Subcutaneous abdominal adipose tissue (tissue), 5 donors: ENCODE measurements at regions not wholly inside any gene's neighbourhood (a gene's known extent, or its start where the extent isn't known, plus 50 kb on each side); places are given as distances from the start of the nearest gene placed in this dataset.

Experiments
- H3K27ac ChIP-seq: one replicate; pipeline ENCODE4 v1.7.0; 2013; ENCODE audit warnings: low read depth, mild to moderate bottlenecking, inconsistent platforms, low read length, moderate library complexity
- H3K27me3 ChIP-seq, 5 donors: one replicate each; pipeline ENCODE4 v1.7.0; 2013; ENCODE audit warnings: low read length in 5 of 5, inconsistent platforms in 1 of 5; ENCODE audit not compliant: control insufficient read depth in 5 of 5, insufficient read depth in 4 of 5
- H3K36me3 ChIP-seq, 5 donors: one replicate each; pipeline ENCODE4 v1.7.0; 2013; ENCODE audit warnings: low read length in 5 of 5; ENCODE audit not compliant: control insufficient read depth in 5 of 5, insufficient read depth in 5 of 5
- H3K4me1 ChIP-seq, 5 donors: one replicate each; pipeline ENCODE4 v1.7.0; 2013; ENCODE audit warnings: low read length in 5 of 5, mild to moderate bottlenecking in 3 of 5, moderate library complexity in 1 of 5; ENCODE audit not compliant: control insufficient read depth in 5 of 5, insufficient read depth in 5 of 5
- H3K4me3 ChIP-seq, 5 donors: one replicate each; pipeline ENCODE4 v1.7.0; 2013; ENCODE audit warnings: low read length in 5 of 5, low read depth in 1 of 5
- H3K9ac ChIP-seq, 5 donors: one replicate each; pipeline ENCODE4 v1.7.0; 2013; ENCODE audit warnings: low read length in 5 of 5, mild to moderate bottlenecking in 4 of 5, moderate library complexity in 3 of 5
- H3K9me3 ChIP-seq, 5 donors: one replicate each; pipeline ENCODE4 v1.7.0; 2013; ENCODE audit warnings: low read length in 5 of 5; ENCODE audit not compliant: control insufficient read depth in 5 of 5
- donor health status: healthy.
- donor health status: healthy.
- donor health status: healthy.
- donor health status: healthy.
- donor health status: healthy.

DNA sequence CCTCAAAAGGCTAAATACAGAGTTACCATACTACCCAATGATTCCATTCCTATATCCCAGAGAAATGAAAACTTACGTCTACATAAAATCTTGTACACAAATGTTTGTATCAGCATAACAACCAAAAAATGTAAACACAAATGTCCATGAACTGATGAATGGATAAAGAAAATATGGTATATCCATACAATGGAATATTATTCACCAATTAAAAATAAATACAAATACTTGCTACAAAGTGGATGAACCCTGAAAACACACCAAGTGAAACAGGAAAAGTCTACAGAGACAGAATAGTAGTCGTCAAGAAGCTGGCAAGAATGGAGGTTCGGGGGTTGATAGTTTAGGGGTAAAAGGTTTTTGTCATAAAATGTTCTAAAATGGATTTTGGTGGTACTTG, 54.0 kb upstream of the ANKRD28 start:
- Histone ChIP-seq H3K9me3 (peaks cover 0 to 2% (median 0%) of the 10 kb centered on the region in 5 donors), H3K4me1 (peaks cover 0 to 2% (median 0%) of the 10 kb centered on the region in 5 donors), H3K4me3 (no peak overlapping the region), H3K27ac (no peak overlapping the region), H3K36me3 (no peaks in the 10 kb centered on the region), H3K9ac (no peak overlapping the region), H3K27me3 (no peaks in the 10 kb centered on the region)

GRCh38 chr3:15858547-15859506, 61.0 kb upstream of the ANKRD28 start:
- peak overlapping the region; percentile 19 for H3K27ac ChIP-seq
- peaks cover 0 to 20% (median 16%) of the 10 kb centered on the region in 5 donors for H3K4me1 ChIP-seq
- H3K9me3 ChIP-seq, result no peaks in the 10 kb centered on the region
- no peaks in the 10 kb centered on the region for H3K36me3 ChIP-seq
- H3K27me3 ChIP-seq, result no peaks in the 10 kb centered on the region
- H3K9ac ChIP-seq, result peak overlapping the region in 4 of 5 donors; percentile 73 to 88 (median 78)
- peak overlapping the region; percentile 10 to 90 (median 80) for H3K4me3 ChIP-seq

GRCh38 chr3:15859507-15860013, 61.8 kb upstream of the ANKRD28 start:
- Histone ChIP-seq H3K9me3 (no peaks in the 10 kb centered on the region), H3K27ac (no peak overlapping the region), H3K27me3 (no peaks in the 10 kb centered on the region), H3K4me1 (peaks cover 0 to 20% (median 16%) of the 10 kb centered on the region in 5 donors), H3K4me3 (peak overlapping the region in 4 of 5 donors; percentile 75 to 90 (median 84)), H3K36me3 (no peaks in the 10 kb centered on the region), H3K9ac (peak overlapping the region in 3 of 5 donors; percentile 73 to 82 (median 74))

DNA sequence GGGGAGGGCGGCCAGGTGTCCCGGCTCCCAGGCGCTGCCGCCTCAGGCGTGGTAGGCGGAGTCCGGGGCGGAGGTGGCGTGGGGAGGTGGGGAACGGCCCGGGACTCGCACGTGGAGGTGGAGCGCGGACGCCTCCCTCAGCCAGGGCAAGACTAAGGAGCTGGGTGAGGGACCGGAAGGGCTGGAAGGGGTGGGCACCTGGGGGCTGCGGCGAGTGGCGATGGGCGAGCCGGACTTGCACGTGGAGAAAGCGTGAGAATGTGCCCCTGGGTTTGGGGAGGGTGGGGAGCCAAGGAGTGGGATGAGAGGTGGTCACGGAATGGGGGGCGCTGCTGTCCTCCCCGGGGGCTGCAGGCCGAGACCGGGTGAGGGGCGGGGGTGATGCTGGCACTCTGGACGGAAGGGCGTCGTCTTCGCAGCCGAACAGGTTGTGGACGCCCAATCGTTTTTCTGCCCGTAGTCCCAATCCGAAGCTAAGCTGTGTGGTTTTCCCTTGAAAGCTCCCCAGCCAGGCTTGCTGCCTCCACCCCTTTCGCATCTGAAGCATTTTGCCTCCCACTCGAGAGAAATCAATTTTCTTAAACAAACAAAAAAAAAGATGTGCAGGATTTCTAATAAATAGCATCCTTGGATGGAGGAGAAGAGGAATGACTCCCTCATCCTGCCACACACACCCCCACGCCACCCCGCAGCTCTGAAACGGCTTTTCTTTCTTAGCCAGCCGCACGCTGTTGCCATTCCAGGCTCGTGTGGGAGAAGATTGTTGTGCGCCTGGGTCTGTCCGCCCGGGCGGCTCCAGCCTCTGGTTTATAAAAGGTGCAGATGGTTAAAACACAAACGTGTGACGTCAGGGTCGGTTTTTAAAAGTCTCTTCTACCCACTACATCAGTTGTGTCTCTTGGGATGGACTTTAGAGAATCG, 62.5 kb upstream of the ANKRD28 start:
- Histone ChIP-seq H3K4me1 (peaks cover 0 to 20% (median 16%) of the 10 kb centered on the region in 5 donors), H3K27me3 (no peaks in the 10 kb centered on the region), H3K4me3 (peak overlapping the region; percentile 68 to 90 (median 75)), H3K36me3 (no peaks in the 10 kb centered on the region), H3K27ac (no peak overlapping the region), H3K9me3 (no peaks in the 10 kb centered on the region), H3K9ac (peak overlapping the region in 4 of 5 donors; percentile 2 to 70 (median 48))

GRCh38 chr3:15861163-15861562, 63.4 kb upstream of the ANKRD28 start:
- Histone ChIP-seq H3K27me3 (no peaks in the 10 kb centered on the region), H3K4me1 (peaks cover 0 to 20% (median 16%) of the 10 kb centered on the region in 5 donors), H3K9me3 (peaks cover 0 to 2% (median 0%) of the 10 kb centered on the region in 5 donors), H3K9ac (no peak overlapping the region), H3K27ac (no peak overlapping the region), H3K4me3 (no peak overlapping the region), H3K36me3 (no peaks in the 10 kb centered on the region)

GRCh38 chr3:15872807-15873206, 75.0 kb upstream of the ANKRD28 start:
- Histone ChIP-seq H3K27me3 (no peaks in the 10 kb centered on the region), H3K4me3 (no peak overlapping the region), H3K27ac (no peak overlapping the region), H3K4me1 (no peaks in the 10 kb centered on the region), H3K36me3 (no peaks in the 10 kb centered on the region), H3K9me3 (no peaks in the 10 kb centered on the region), H3K9ac (no peak overlapping the region)

DNA sequence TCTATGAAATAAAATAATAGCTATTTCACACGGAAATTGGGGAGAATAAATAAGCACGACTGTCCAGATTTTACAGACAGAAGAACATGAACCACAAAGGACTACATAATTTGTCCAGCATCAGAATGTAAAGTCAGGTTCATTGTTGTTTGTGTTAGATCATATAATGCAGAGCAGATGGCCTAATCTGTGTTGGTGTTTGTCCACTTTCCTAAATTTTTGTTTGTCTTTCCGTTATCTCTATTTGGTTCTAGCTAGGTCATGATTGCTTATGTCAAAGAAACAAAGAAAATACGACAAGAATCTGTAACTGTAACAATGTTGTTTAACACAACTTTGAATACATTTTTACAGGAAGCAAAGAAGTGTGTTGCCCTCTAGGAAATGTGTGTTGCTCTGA, 75.6 kb upstream of the ANKRD28 start:
- no peaks in the 10 kb centered on the region for H3K4me1 ChIP-seq
- no peak overlapping the region for H3K27ac ChIP-seq
- no peak overlapping the region for H3K4me3 ChIP-seq
- no peaks in the 10 kb centered on the region for H3K27me3 ChIP-seq
- H3K9ac ChIP-seq, result no peak overlapping the region
- H3K9me3 ChIP-seq, result no peaks in the 10 kb centered on the region
- no peaks in the 10 kb centered on the region for H3K36me3 ChIP-seq

- no peaks in the 10 kb centered on the region for H3K4me1 ChIP-seq
- no peak overlapping the region for H3K9ac ChIP-seq
- H3K4me3 ChIP-seq, result no peak overlapping the region
- H3K36me3 ChIP-seq, result no peaks in the 10 kb centered on the region
- no peaks in the 10 kb centered on the region for H3K27me3 ChIP-seq
- no peak overlapping the region for H3K27ac ChIP-seq
- H3K9me3 ChIP-seq, result no peaks in the 10 kb centered on the region
Observed at GRCh38 chr3:15875016-15875689, 77.4 kb upstream of the ANKRD28 start.

DNA sequence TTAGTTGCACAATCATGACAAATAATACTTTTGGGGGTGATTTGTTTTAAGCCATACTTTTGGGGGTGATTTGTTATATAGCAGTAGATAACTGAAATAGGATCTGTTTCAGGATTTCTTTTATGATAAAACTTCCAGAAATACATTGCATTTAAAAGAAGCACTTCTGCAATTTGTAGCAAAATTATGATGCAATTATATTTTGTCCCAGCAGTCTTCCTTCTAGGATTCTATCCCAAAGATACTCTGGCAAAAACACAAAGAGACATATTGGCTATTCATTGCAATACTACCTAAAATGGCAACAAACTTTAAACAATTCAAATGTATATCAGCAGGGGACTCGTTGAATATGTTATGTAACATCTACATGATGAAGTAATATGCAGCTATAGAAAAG, 78.9 kb upstream of the ANKRD28 start:
- Histone ChIP-seq H3K36me3 (no peaks in the 10 kb centered on the region), H3K9me3 (no peaks in the 10 kb centered on the region)

More for the DNA sequence above, 78.9 kb upstream of the ANKRD28 start:
- no peak overlapping the region for H3K27ac ChIP-seq
- no peak overlapping the region for H3K9ac ChIP-seq
- H3K27me3 ChIP-seq, result no peaks in the 10 kb centered on the region
- H3K4me3 ChIP-seq, result no peak overlapping the region
- H3K4me1 ChIP-seq, result no peaks in the 10 kb centered on the region
